ENCODE measurements at regions not wholly inside any gene's neighbourhood (a gene's known extent, or its start where the extent isn't known, plus 50 kb on each side); places are given as distances from the start of the nearest gene placed in this dataset.

GRCh38 chr5:117463881-117464570 is 889.4 kb upstream of the SEMA6A start:
- TF ChIP-seq CTCF (IDR thresholded peaks at IDR 0.05): no peak
- no peak for TF ChIP-seq EZH2phosphoT487 (IDR thresholded peaks at IDR 0.05)

All from neural progenitor cell (in vitro differentiated cells).